GM21786 (cell line): ENCODE measurements at regions not wholly inside any gene's neighbourhood (a gene's known extent, or its start where the extent isn't known, plus 50 kb on each side); places are given as distances from the start of the nearest gene placed in this dataset.

Experiments
- ATAC-seq: cut with Tn5 transposase; IDR thresholded peaks from one replicate; pipeline ENCODE4 v1.9.1; 2021; ENCODE audit not compliant: unreplicated experiment

DNA sequence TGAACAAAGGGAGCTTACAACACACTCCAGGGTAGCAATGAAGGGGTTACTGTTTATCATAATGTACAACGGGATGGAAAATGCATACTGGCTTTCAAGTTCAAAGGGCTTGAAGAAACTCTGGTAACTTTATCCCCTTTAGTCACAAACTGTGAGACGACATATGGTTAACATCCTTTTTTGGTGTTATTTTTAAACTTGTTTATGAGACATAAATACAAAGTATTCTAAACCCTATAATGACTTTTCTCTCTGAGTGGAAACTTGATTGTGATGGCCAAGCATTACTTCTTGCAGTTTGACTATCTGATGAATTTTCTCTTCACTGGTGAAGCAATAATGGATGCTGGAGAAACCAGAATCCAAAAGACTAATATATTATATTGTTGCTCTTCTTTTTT is 62.0 kb upstream of the SEMA3A start:
- no peak for ATAC-seq

DNA sequence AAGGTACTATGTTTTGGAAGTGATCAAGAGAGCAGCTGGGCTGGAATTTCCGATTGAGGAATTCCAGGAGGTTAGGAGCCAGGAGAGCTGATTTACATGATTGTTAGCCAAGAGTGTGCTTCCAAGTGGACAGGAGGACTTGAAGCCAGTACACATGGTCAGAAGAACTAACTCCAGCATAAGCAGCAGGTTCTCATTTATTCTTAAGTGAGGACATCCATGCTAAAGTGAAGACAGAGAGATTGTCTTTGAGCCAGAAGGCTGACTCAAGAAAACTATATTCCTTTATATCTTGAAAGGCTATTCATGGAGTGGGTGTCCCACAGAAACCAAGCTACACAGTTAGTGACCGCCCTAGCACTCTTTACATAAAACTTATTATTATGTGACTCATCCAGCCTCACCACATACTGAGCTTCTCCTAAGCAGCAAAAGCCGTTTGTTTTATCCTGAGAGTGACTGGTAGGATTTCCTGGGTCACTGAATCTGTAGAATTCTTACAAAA is 56.7 kb upstream of the SEMA3A start:
- ATAC-seq, result no peak

DNA sequence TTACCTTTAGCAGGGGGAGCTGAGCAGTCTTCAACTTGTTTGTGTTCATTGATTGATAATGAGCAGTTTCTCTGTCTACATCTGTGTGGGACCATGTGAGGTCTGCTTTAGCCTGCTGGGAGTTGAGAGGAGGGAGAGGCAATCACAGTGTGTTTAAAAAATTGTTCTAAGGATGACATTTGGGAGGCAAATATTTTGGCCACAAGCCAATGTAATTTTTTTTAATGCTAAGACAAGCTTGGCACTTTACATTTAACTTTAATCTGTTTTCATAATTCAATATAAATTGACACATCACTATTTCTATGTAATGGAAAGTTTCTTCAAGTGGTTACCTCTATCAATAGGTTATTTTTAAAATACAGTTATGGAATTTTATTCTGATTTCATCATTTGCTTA is 55.9 kb upstream of the SEMA3A start:
- ATAC-seq, result no peak

DNA sequence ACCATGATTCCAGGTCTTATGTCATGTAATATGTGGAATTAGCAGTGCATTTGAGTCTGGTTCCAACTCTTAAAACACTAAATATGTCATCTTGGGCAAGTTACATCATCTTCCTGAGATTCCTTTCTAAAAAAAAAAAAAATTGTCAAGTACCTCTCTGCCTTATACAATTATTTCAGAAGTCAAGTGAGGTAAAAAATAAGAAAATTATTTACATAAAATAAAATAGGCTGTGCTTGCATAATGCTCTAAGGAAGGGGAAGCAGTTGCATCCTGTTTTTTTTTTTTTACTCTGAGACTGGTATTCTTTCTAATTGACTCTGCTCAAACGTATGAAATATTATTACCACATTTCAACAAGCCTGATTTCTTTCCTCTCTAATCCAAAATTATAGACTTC is 55.1 kb upstream of the SEMA3A start:
- ATAC-seq, result no peak

DNA sequence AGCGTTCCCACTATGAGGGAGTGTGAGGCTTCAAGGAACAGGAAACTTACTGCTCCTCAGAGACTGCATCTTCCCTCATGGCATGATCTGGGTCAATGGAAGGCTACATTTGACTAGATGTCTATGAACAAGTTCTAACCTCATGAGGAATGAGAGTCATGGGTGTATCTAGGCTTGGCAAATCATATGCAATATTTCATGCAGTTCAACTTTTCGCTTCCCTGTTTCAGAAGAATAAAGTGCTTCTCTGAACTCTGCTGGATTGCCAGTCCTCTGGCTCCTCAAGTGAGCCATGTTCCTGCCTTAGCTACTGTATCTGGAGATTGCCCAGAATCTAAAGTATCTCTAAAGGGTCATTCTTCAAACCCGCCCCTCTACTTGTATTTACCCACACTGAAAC is 54.3 kb upstream of the SEMA3A start:
- ATAC-seq, result no peak

DNA sequence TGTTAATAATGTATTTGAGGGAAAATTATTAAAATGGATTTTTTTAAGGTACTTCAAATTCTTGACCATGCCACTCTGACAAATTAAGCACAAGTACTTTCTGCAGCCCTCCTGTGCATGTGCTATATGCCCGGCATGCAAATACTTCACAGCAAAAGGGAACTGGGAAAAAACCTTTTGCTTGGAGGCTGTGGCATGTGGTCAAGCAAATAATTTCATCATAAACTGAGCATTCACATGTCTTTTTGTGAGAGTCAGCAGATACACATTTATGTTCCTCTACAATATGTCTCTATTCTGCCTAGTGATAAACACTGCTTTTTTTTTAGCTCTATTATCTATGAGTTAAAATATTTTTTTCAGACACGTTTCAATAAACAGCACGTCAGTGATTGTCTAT is 53.7 kb upstream of the SEMA3A start:
- ATAC-seq, result peak; percentile 83

DNA sequence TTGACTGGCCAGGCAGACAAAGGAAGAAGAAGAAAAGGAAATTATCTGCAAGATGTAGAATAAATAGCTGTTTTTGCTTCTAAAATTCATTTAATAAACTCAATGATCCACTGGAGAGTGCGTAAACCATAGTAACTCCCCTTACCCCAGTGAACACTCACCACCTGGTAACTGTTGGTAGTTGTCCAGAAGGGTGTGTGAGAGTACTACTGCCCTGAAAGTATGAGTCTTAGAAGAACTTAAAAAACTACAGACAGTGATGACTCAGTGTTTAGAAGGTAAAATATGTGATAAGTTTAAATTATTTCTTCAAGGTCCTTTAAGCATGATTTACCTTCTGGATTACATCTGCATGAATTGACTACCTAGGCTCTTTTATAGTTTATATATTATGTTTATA is 53.0 kb upstream of the SEMA3A start:
- no peak for ATAC-seq

DNA sequence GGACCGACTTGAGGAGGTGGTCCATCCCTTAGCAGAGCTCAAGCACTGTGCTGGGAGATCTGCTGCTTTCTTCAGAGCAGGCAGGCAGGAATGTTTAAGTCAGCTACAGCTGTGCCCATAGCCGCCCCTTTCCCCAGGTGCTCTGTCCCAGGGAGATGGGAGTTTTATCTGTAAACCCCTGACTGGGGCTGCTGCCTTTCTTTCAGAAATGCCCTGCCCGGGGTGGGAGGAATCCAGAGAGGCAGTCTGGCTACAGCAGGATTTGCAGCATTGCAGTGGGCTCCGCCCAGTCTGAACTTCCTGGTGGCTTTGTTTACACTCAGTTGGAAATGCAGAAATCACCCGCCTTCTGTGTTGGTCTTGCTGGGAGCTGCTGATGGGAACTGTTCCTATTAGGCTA is 51.2 kb upstream of the SEMA3A start:
- ATAC-seq, result no peak
